ENCODE measurements at regions not wholly inside any gene's neighbourhood (a gene's known extent, or its start where the extent isn't known, plus 50 kb on each side); places are given as distances from the start of the nearest gene placed in this dataset.
A peak's percentile ranks its signal among the peaks of the same experiment; 100 is the strongest.
"Not testable (repeated sequence)": the region's sequence is repeated elsewhere in the genome, so short reads cannot be mapped to it uniquely, and the experiment has no call there.

DNA sequence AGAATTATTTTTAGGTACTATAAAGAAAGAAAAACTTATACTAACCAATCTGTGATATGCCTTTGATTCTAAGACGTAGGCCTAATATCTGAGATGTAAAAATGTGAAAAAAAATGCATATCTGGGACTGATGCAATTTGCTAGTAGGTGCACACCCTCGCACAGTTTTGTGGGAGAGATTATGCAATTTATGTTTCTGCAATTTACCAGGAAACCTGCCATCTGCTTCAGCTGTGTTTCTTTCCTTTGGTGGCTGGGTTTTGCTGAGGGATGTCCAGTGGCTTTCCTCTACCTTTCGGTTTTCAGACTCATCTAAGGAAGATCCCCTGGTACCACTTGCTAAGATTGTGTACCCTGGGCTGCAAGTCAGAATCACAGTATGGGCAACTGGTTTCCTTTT lies 186.9 kb downstream of the ZFP64 start:
- no peak for DNase-seq

DNA sequence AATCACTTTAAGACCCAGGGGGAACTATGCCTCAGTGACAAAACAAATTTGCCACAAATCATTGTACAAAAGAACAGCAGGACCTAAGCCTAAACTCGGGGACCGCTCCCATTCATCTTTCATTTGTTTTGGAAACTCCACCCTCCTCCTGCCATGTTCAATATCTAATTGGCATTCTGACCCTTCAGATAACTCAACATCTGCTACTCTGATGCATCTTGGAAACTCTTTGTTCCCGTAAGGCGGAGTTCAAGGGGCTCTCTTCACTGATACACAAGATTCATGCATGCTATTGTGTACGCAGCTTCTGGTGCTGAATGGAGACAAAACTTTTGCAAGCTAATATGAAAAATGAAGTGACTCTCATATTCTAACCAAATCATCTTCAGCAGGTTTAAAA lies 187.6 kb downstream of the ZFP64 start:
- DNase-seq, result no peak

DNA sequence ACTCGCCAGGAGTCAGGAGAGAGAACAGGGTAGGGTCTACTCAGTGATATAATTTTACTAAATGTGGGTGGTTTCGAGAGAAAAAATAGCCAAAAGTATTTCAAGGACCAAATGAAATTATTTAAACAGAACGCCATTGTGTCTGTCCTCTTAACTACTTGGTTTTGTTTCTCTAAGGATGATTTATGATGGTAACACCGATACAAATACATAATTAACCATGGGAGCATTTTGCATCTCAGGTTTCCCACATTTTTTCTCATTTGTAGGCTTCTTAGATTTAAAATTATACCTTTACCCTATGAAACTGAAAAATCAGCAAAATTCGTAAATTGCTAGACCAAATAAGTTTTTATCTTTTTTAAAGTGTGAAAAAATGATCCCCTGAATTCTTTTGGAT lies 188.2 kb downstream of the ZFP64 start:
- no peak for DNase-seq

GRCh38 chr20:52001999-52002666 lies 189.4 kb downstream of the ZFP64 start:
- no peak for DNase-seq

- DNase-seq, result not testable (repeated sequence)
Measured at GRCh38 chr20:51997281-51997936, 194.2 kb downstream of the ZFP64 start.

DNA sequence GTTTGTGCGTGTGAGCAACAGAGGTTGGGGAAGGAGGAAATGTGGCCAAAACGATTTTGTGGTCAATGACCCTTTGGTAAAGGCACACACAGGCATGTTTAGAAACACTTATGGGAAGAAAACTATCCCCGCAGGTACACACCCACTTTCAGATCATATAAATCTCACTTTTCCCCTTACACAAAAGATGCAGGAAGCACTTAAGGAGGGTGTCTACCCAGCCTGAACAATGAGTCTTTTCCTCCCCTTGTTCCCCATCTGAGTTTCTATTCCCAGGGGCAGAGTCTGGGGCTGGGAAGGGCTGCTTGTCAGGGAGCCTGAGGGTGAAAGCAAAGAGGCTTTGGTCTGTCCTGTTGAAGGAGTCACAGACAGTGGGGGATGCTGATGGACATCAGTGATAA lies 193.2 kb upstream of the SALL4 start:
- DNase-seq, result peak; percentile 5

DNA sequence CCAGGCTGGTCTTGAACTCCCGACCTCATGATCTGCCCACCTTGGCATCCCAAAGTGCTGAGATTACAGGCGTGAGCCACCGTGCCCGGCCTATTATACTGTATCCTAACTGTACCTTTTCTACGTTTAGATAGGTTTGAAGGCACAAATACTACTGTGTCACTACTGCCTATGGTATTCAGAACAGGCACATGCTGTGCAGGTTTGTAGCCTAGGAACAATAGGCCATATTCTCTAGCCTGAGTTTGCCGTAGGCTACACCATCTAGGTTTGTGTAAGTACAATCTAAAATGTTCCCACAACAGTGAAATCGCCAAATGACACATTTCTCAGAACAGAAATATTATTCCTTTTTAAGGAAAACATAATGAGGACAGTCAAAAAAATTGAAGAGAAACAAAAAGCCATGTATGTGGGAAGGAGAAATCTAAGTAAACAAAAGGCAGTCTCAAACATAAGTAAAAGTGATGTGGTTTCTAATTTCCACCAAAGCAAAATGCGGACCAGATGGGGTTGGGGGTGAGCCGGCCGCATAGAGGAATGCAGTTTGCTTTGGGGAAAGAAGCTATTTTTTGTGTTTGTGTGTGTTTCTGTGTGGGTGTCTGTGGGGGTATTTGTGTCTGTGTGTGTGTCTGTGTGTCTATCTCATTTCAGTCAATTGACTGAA lies 192.6 kb upstream of the SALL4 start:
- DNase-seq, result no peak

- no peak for DNase-seq
Measured at GRCh38 chr20:51987812-51988211, 185.5 kb upstream of the SALL4 start.

GRCh38 chr20:51985013-51985415 lies 182.7 kb upstream of the SALL4 start:
- no peak for DNase-seq

DNA sequence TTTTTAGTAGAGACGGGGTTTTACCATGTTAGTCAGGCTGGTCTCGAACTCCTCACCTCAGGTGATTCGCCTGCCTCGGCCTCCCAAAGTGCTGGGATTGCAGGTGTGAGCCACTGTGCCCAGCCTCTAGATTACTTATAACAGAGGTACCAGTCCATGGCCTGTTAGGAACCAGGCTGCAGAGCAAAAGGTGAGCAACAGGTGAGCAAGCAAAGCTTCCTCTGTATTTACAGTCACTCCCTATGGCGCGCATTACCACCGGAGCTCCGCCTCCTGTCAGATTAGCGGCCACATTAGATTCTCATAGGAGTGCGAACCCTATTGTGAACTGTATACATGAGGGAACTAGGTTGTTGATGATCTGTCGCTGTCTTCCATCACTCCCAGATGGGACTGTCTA lies 178.0 kb upstream of the SALL4 start:
- no peak for DNase-seq

DNA sequence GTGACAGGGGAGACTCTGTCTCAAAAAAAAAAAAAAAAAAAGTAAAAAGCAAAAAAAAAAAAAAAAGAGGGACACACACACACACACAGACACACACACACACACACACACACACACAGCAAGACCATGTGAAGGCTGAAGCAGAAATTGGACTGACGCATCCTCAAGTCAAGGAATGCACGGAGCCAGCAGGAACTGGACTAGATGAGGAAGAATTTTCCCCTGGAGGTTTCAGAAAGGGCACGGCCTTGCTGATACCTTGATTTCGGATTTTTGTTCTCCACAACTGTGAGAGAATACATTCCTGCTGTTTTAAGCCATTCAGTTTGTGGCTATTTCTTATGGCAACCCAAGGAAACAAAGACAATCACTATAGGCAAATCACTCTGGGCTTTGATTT lies 176.9 kb upstream of the SALL4 start:
- DNase-seq, result no peak

GRCh38 chr20:51978070-51978501 lies 175.8 kb upstream of the SALL4 start:
- no peak for DNase-seq

DNA sequence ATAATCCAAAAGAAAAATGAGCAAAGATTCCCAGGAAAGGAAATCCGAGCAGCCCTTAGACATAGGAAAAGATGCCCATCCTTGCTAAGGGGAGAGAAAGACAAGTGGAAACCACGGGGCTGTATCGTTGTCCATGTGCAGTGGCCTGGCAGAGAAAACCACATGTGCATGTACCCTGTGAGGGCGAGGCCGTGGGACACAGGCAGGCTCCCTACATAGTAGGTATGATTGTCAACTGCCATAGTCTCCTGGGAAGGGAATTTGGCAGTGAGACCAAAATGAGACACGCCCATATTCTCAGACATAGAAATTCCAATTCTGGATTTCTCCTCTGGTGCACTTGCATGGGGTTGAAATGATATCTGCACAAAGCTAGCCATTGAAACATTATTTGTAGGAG lies 169.7 kb upstream of the SALL4 start:
- DNase-seq, result no peak

DNA sequence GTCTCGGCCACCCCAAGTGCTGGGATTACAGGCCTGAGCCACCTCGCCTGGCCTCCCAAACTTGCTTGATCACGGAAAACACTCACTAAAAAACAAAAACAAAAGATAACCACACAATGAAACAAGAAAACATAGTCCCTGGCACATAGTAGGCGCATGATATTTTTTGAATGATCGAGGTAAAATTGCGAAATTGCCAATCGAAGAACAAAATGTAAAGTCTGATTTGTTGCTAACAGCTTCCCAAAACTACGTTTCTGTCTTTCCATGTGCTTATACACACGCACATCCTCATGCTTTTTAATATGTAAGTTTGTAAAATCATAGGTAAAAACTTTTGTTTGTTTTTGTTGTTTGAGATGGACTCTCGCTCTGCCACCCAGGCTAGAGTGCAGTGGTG lies 168.5 kb upstream of the SALL4 start:
- no peak for DNase-seq

GRCh38 chr20:51969191-51969590 lies 166.9 kb upstream of the SALL4 start:
- DNase-seq, result no peak

DNA sequence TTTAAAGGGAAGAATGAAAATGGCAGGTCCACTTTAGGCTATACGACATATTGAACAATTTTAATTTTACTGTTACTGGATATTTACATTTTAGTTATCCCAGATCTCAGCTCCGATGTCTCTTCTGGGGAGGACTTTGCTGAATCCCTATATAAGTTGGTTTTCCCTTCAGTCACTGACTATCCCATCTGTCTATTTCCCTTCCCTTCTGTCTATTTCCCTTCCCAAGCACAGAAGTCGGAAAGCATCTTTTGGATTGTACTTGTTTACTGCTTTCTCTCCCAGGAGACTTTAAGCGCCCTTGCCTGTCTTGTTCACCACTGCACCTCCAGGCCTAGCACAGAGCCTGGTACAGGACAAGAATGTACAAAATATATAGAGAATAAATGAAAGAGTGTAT lies 165.8 kb upstream of the SALL4 start:
- no peak for DNase-seq

GRCh38 chr20:51966296-51966971 lies 164.1 kb upstream of the SALL4 start:
- no peak for DNase-seq

DNA sequence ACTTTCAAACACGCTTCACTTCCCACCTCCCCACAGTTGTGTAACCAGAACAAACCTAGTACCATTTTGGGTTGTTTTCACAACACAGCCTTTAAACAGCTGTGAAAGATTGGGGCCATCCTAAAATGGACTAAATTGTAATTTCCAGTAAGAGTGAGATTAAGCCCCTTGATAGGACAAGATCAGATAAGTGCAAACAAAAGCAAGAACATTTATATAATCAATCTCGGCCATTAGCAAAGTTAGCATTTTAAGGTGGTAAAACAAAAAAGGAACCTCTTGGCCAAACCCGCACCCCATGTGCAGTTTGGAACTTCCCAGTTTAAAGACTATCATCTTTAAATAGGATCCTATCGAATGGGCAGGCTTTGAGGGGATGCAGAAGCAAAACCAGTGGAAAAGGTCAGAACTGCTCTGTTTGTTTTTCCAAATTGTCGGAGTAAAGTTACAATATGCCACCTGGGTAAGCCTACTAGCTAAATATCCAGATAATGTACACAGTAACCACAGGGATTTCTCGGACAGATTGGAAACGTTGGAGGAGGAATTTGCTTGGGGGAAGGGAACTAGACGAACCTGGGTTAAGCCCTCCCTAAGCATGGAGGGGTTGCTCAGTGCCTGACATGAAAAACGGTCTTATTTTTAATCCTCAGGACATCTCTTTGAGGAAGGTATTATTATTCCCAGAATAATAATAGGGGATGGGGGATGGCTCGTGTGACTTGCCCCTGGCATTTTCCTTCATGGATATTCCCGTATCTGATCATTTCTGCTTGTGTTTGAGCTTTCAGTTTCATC lies 159.8 kb upstream of the SALL4 start:
- DNase-seq, result no peak

- no peak for DNase-seq
Measured at GRCh38 chr20:51960047-51960675, 157.8 kb upstream of the SALL4 start.

- no peak for DNase-seq
Measured at GRCh38 chr20:51959066-51959542, 156.8 kb upstream of the SALL4 start.

DNA sequence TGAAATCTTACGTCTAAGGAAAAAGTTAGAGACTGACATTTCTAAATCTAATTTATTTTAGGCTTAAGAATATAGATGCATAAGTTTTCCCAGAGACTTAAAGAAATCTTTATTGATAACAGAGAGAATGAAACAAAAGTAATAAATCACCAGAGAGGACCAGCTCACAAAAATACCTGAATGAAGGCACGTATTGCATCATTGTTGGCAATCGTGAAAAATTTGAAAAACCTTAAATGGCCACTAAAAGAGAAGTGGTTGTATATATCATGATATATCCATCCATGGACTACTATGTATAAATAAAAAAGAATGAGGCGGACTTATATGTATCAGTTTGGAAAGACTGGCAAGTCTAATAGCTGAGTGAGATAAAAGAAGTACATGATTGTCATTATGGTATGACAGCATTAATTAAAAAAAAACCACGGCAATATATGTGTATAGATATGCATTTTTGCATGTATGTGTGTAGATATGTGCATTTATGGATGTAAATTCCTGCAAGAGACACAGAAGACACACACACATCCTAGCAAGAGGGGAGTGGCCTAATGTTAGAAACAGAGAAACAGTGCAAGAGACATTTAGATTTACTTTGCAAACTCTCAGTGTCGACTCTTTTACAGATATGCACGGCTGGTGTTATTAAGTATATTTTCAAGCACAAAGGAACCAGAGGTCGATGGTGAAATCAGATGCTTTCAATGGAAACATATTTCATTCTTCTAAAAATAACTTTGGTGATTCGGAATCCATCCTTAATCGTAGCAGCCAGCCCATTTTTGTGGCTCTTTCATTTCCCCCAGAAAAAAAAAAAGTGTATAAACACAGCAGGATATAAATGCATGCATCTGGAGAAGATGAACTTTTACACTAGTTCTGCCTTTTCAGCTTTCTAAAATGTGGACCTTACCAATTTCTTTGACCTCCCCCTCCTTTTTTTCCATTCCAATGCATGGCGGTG lies 156.1 kb upstream of the SALL4 start:
- no peak for DNase-seq

Measured in NCI-H1436 treated with DMSO at 0.1 percent for 48 hours (cell line).